MV-4-11 (cell line): ENCODE measurements at regions not wholly inside any gene's neighbourhood (a gene's known extent, or its start where the extent isn't known, plus 50 kb on each side); places are given as distances from the start of the nearest gene placed in this dataset.

Experiments used
- DNase-seq: peaks from one replicate; lab custom pipeline; 2025; lab: John Stamatoyannopoulos, UW

- no peak for DNase-seq
Observed at GRCh38 chr2:16121231-16121985, 181.1 kb downstream of the MYCN start.

DNA sequence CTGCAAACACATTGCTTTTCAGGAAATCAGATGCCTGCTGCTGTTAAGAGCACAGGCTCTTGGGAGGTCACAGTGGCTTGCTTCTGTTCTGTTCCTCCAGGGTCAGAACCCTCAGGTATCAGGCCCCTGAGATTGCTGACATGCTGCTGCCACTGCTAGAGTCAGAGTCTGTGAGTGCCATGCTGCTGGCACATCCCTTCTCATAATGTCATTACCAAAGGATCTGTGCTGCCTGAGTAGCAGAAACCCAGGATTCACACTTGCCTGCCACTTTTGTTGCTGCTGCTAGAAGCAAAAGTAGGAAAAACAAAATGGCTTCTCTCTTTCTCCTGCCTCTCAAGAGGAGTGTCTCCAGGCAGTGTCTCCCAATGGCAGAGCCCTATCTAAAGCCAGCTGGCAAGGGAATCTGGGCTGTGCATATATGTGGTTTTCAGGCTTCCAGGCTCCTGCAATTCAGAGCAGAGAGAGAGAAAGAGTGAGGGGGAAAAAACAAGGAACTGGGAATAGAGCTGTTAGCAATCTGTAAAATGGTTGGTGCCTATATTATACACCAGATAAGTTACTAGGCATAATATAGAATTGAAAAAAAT is 180.3 kb downstream of the MYCN start:
- DNase-seq = no peak

DNA sequence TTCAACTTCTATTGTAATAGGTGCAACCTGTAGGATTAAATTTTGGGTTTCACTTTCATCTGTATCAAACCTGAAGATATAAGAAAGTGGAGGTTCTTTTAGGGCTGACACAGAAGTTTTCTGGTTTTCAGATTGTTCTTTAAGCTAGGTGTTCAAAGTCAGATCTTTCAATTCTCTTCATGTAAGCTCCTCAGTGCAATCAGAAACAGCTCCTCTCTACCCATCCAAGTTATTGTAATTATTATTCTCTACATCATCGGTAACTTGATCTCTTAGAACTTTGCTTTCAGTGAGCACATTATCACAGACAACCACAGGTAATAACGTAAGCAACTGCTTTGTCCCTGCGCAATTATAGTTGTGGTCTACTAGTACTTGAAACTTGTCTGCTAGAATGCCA is 179.4 kb downstream of the MYCN start:
- DNase-seq = no peak

GRCh38 chr2:16118611-16119590 is 178.6 kb downstream of the MYCN start:
- no peak for DNase-seq

- no peak for DNase-seq
Observed at GRCh38 chr2:16117791-16118610, 177.7 kb downstream of the MYCN start.

- DNase-seq = no peak
Observed at GRCh38 chr2:16117021-16117700, 176.8 kb downstream of the MYCN start.

DNA sequence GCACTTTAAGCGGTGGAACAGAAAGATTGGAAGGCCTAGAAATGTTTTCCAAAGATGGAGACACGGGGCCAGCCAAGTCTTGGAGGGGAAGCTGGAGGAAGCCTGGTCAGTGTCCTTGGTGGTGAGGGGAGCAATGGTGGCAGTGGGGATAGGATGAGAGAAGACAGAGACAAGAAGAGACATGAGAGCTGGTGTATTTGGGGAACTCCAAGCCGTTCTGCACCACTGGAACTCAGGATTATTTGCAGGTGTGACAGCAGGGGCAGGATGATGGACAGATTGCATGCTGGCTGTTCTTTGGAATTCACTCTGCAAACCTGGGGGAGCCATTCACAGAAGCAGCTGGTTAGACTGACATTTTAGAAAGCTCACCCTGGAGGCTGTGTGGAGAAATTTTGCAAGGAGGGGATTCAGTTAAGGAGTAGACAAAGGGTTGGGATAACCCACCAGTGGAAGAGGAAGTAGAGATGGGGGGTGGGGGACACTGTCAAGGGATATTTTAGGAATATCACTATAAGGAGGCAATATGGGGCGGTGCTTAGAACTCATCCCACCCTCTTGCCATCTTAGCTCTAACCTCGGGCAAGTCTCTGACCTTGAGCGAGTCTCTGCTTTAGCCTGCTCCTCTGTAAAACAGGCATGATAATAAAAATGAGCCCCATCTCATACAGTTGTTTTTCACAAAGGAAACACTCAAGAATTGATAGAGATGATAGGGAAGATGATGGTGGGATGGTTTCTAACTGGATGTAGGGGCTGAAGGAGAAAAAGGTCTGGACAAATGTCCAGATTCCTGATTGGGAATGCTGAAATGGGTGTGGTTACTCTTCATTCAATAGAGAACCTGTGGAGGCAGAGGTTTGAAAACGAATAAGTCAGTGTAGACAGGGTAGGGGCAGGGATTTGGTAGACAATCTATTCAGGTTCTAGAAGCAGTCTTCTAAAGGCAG is 175.8 kb downstream of the MYCN start:
- DNase-seq = no peak

- DNase-seq = no peak
Observed at GRCh38 chr2:16115291-16115690, 174.9 kb downstream of the MYCN start.

DNA sequence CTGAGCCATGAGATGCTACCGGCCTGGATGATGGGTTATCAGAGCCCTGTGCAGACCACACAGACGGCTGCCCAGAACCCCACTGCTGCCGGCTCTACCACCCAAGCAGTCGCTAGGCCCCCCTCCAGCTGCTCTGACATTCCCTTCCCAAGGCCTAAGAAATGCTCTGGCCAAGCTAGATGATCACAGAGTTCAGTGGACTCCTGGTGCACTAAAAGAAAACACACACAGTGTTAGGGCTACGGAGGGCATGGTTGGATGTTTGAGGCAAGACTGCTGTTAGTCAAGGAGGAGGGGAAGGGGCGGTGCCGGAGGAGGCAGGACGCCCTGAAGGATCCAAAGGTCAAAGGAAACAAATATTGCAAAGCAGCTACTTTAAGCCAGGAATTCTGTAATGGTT is 174.5 kb downstream of the MYCN start:
- DNase-seq = no peak

DNA sequence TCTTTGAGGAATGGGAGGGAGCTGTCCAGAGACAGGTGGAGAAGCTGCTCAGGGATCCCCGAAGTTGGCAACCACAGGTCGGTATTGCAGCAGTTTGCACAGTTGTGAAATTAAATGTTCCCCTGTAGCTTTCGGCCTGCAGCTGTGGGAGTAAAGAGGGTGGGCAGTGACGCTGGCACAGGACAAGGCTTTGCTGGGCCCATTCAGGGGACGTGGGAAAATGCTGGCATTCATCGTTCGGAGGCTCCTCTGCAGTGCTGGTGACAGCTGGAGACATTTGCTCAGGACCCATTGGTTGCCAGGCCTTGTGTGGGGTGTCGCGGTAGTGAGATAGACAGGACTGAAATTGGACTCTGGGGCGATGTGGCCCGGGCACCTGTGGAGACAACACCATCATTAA is 173.7 kb downstream of the MYCN start:
- no peak for DNase-seq

DNA sequence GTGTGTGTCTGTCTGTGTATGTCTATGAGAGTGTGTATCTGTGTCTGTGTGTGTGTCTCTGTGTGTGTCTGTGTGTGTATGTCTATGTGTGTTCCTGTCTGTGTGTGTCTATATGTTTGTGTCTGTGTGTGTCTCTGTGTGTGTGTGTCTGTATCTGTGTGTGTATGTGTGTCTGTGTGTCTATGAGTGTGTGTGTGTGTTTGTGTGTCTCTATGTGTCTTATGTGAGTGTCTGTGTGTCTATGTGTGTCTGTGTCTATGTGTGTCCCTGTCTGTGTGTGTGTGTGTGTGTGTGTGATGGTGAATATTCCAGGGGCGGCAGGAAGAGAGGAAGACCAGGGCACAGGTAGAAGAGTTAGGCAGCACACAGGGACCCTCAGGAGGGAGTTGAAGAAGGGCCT is 173.2 kb downstream of the MYCN start:
- DNase-seq = no peak

- no peak for DNase-seq
Observed at GRCh38 chr2:16112972-16113560, 172.7 kb downstream of the MYCN start.

GRCh38 chr2:16112251-16112971 is 172.1 kb downstream of the MYCN start:
- no peak for DNase-seq

DNA sequence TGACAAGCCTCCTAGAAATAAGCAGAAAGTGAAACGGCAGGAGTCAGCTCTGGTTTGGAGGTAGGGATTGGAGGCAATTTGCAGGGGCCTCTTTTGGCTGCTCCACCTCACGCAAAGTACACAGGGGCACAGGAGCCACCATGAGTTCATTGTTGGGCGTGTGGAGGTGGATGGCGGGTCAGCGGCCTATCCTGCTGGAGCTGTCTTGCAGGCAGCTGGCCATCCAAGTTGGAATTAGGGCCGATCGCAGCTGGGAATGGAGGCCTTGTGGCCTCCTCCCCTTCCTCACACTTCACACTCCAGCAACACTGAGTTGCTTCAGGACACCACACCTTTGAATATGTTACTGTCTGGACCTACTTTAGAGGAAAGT is 171.5 kb downstream of the MYCN start:
- no peak for DNase-seq

- DNase-seq = no peak
Observed at GRCh38 chr2:16109821-16110310, 169.5 kb downstream of the MYCN start.

GRCh38 chr2:16109368-16109820 is 169.0 kb downstream of the MYCN start:
- DNase-seq = no peak

DNA sequence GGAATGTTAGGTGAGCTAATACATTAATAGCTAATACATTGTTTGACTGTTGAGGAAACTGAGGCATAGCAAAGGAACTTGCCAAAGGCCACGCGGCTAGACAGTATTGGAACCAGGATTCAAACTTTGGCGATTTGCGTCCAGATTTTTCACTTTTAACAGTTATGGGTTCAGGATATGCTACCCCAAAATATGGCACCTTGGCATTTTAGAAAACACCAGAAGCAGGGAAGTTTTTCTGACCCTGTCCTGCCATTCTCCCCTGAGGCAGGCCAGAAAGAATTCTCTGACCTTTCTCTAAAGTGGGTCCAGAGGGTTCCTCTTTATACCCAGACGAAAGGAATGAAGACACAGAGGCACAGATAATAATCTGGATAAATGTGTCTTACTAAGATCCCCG is 166.9 kb downstream of the MYCN start:
- no peak for DNase-seq

DNA sequence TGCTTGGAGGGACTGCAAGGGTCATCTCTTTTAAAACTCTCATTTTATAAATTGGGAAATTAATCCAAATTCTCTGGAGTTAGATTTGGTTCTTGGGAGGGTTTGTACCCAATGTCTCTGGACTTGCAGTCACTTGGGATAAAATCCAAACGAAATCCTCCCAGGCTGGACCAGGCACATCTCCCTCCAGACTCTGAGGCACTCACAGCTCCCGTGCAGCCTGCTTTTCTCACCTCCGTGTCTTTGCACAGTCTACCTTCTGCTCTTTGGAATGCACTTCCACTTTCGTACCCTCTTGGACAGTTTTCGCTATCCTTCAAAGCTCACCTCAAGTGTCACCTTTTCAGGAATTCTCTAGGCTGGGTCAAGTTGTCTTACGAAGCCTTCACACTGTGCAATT is 166.3 kb downstream of the MYCN start:
- DNase-seq = no peak
